ENCODE measurements at regions not wholly inside any gene's neighbourhood (a gene's known extent, or its start where the extent isn't known, plus 50 kb on each side); places are given as distances from the start of the nearest gene placed in this dataset.

GRCh38 chr3:713006-713621 is 379.7 kb upstream of the CNTN6 start:
- no peaks in the 10 kb centered on the region for H3K9me3 Mint-ChIP-seq (ENCODE audit: low read depth, unreplicated experiment)
- no peak overlapping the region for H3K4me3 Mint-ChIP-seq (ENCODE audit: low read depth, unreplicated experiment)
- CTCF ChIA-PET = no interaction called here
- no TSS peak for BruUV-seq (replicated peaks)
- no peak for TF ChIP-seq CTCF (IDR thresholded peaks at IDR 0.05; ENCODE audit: unreplicated experiment)
- no peaks in the 10 kb centered on the region for H3K27me3 Mint-ChIP-seq (ENCODE audit: unreplicated experiment)
- intact Hi-C loops (cut with micrococcal nuclease; ENCODE audit: unreplicated experiment) = no loop called here
- H3K36me3 Mint-ChIP-seq (ENCODE audit: insufficient read depth, unreplicated experiment) = no peaks in the 10 kb centered on the region
- peak overlapping the region; percentile 91 for H3K27ac Mint-ChIP-seq (ENCODE audit: unreplicated experiment)
- peaks cover 15% of the 10 kb centered on the region for H3K4me1 Mint-ChIP-seq (ENCODE audit: low read depth, unreplicated experiment)
- DNase-seq = peak; percentile 58

GRCh38 chr3:713947-714620 is 378.7 kb upstream of the CNTN6 start:
- CTCF ChIA-PET = no interaction called here
- Mint-ChIP-seq H3K27me3 (ENCODE audit: unreplicated experiment) (no peaks in the 10 kb centered on the region), H3K4me1 (ENCODE audit: low read depth, unreplicated experiment) (peaks cover 15% of the 10 kb centered on the region), H3K9me3 (ENCODE audit: low read depth, unreplicated experiment) (no peaks in the 10 kb centered on the region), H3K27ac (ENCODE audit: unreplicated experiment) (peak overlapping the region; percentile 91), H3K36me3 (ENCODE audit: insufficient read depth, unreplicated experiment) (no peaks in the 10 kb centered on the region), H3K4me3 (ENCODE audit: low read depth, unreplicated experiment) (no peak overlapping the region)
- no peak for DNase-seq
- no TSS peak for BruUV-seq (replicated peaks)
- no peak for TF ChIP-seq CTCF (IDR thresholded peaks at IDR 0.05; ENCODE audit: unreplicated experiment)
- intact Hi-C loops (cut with micrococcal nuclease; ENCODE audit: unreplicated experiment) = no loop called here

- no peaks in the 10 kb centered on the region for H3K9me3 Mint-ChIP-seq (ENCODE audit: low read depth, unreplicated experiment)
- BruUV-seq (replicated peaks) = no TSS peak
- no peaks in the 10 kb centered on the region for H3K36me3 Mint-ChIP-seq (ENCODE audit: insufficient read depth, unreplicated experiment)
- DNase-seq = no peak
- no peak overlapping the region for H3K27ac Mint-ChIP-seq (ENCODE audit: unreplicated experiment)
- no peak overlapping the region for H3K4me3 Mint-ChIP-seq (ENCODE audit: low read depth, unreplicated experiment)
- intact Hi-C loops (cut with micrococcal nuclease; ENCODE audit: unreplicated experiment) = no loop called here
- H3K4me1 Mint-ChIP-seq (ENCODE audit: low read depth, unreplicated experiment) = no peaks in the 10 kb centered on the region
- H3K27me3 Mint-ChIP-seq (ENCODE audit: unreplicated experiment) = no peaks in the 10 kb centered on the region
- CTCF ChIA-PET = no interaction called here
- TF ChIP-seq CTCF (IDR thresholded peaks at IDR 0.05; ENCODE audit: unreplicated experiment) = no peak
Observed at GRCh38 chr3:721086-721485, 371.7 kb upstream of the CNTN6 start.

GRCh38 chr3:732326-732928 is 360.4 kb upstream of the CNTN6 start:
- CTCF ChIA-PET = no interaction called here
- intact Hi-C loops (cut with micrococcal nuclease; ENCODE audit: unreplicated experiment) = no loop called here
- Mint-ChIP-seq H3K4me3 (ENCODE audit: low read depth, unreplicated experiment) (no peak overlapping the region), H3K27ac (ENCODE audit: unreplicated experiment) (no peak overlapping the region), H3K4me1 (ENCODE audit: low read depth, unreplicated experiment) (no peaks in the 10 kb centered on the region), H3K9me3 (ENCODE audit: low read depth, unreplicated experiment) (peaks cover 3% of the 10 kb centered on the region), H3K36me3 (ENCODE audit: insufficient read depth, unreplicated experiment) (no peaks in the 10 kb centered on the region), H3K27me3 (ENCODE audit: unreplicated experiment) (no peaks in the 10 kb centered on the region)
- no peak for DNase-seq
- TF ChIP-seq CTCF (IDR thresholded peaks at IDR 0.05; ENCODE audit: unreplicated experiment) = no peak
- no TSS peak for BruUV-seq (replicated peaks)
